ENCODE measurements at regions not wholly inside any gene's neighbourhood (a gene's known extent, or its start where the extent isn't known, plus 50 kb on each side); places are given as distances from the start of the nearest gene placed in this dataset.

DNA sequence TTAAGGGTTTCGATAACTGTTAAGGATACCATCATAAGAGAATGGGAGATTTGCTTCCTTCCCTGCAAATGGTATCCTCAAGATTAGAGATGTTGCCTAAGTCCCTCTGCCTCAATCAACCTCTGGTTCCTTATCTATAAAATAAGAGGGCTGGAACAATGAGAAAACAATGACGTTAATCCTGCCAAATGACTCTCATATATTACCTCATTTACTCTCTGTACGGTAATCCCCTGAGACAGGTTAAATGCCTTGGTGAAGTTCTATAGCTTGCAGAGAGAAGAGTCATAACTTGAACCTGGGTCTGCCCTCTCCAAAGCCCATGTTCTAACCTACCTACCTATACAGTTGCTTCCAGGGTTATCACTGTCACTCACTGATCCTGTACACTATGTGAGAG, 100.2 kb upstream of the OTUD4 start:
- TF ChIP-seq, protein P1, sequence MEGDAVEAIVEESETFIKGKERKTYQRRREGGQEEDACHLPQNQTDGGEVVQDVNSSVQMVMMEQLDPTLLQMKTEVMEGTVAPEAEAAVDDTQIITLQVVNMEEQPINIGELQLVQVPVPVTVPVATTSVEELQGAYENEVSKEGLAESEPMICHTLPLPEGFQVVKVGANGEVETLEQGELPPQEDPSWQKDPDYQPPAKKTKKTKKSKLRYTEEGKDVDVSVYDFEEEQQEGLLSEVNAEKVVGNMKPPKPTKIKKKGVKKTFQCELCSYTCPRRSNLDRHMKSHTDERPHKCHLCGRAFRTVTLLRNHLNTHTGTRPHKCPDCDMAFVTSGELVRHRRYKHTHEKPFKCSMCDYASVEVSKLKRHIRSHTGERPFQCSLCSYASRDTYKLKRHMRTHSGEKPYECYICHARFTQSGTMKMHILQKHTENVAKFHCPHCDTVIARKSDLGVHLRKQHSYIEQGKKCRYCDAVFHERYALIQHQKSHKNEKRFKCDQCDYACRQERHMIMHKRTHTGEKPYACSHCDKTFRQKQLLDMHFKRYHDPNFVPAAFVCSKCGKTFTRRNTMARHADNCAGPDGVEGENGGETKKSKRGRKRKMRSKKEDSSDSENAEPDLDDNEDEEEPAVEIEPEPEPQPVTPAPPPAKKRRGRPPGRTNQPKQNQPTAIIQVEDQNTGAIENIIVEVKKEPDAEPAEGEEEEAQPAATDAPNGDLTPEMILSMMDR (conservative IDR thresholded peaks at IDR 0.05; ENCODE audit: low read length), result no peak
- TF ChIP-seq EZH2phosphoT487 (IDR thresholded peaks at IDR 0.05; ENCODE audit: borderline replicate concordance), result no peak
